Activated naive CD4-positive, alpha-beta T cell treated with anti-CD3 and anti-CD28 coated beads, Interleukin-2, amount 10 ng/mL, durations not matched to agents 7 days and 5 days (primary cell): ENCODE measurements at regions not wholly inside any gene's neighbourhood (a gene's known extent, or its start where the extent isn't known, plus 50 kb on each side); places are given as distances from the start of the nearest gene placed in this dataset.

Source experiments
- CTCF ChIA-PET: fragments of 350-600 bp; sonication (Branson Sonifier 250); formaldehyde crosslinking; loops from one replicate; lab custom pipeline; 2021; ENCODE audit warnings: antibody characterized with exemption; lab: Charles Lee
- DNase-seq: peaks from one replicate; pipeline ENCODE4 v3.0.0-alpha.2; 2020
- H3K27ac Mint-ChIP-seq: one replicate; pipeline ENCODE4 v1.8.0; 2021; ENCODE audit warnings: mild to moderate bottlenecking, moderate library complexity, mixed read lengths
- H3K27me3 Mint-ChIP-seq: one replicate; pipeline ENCODE4 v1.8.0; 2021; ENCODE audit warnings: mild to moderate bottlenecking, mixed read lengths
- H3K36me3 Mint-ChIP-seq: one replicate; pipeline ENCODE4 v1.8.0; 2021; ENCODE audit warnings: mixed read lengths
- H3K4me1 Mint-ChIP-seq: one replicate; pipeline ENCODE4 v1.8.0; 2021; ENCODE audit warnings: mixed read lengths
- H3K4me3 Mint-ChIP-seq: one replicate; pipeline ENCODE4 v1.8.0; 2021; ENCODE audit warnings: mild to moderate bottlenecking, moderate library complexity, mixed read lengths
- H3K9me3 Mint-ChIP-seq: one replicate; pipeline ENCODE4 v1.8.0; 2021; ENCODE audit warnings: mixed read lengths

GRCh38 chr5:81883371-81883770 lies 88.5 kb upstream of the ATG10 start:
- Mint-ChIP-seq H3K4me1 (no peaks in the 10 kb centered on the region), H3K36me3 (no peaks in the 10 kb centered on the region), H3K27me3 (peaks cover 10% of the 10 kb centered on the region), H3K27ac (no peak overlapping the region), H3K4me3 (no peak overlapping the region), H3K9me3 (no peaks in the 10 kb centered on the region)
- CTCF ChIA-PET = no interaction called here
- DNase-seq = no peak

- Mint-ChIP-seq H3K36me3 (no peaks in the 10 kb centered on the region), H3K4me3 (no peak overlapping the region), H3K9me3 (no peaks in the 10 kb centered on the region), H3K27me3 (peaks cover 10% of the 10 kb centered on the region), H3K27ac (no peak overlapping the region), H3K4me1 (no peaks in the 10 kb centered on the region)
- CTCF ChIA-PET = no interaction called here
- no peak for DNase-seq
Observed at GRCh38 chr5:81881595-81881994, 90.2 kb upstream of the ATG10 start.

- H3K4me1 Mint-ChIP-seq = no peaks in the 10 kb centered on the region
- H3K27ac Mint-ChIP-seq = no peak overlapping the region
- no peak for DNase-seq
- CTCF ChIA-PET = no interaction called here
- peaks cover 14% of the 10 kb centered on the region for H3K27me3 Mint-ChIP-seq
- no peak overlapping the region for H3K4me3 Mint-ChIP-seq
- H3K36me3 Mint-ChIP-seq = no peaks in the 10 kb centered on the region
- no peaks in the 10 kb centered on the region for H3K9me3 Mint-ChIP-seq
Observed at GRCh38 chr5:81879936-81880335, 91.9 kb upstream of the ATG10 start.

DNA sequence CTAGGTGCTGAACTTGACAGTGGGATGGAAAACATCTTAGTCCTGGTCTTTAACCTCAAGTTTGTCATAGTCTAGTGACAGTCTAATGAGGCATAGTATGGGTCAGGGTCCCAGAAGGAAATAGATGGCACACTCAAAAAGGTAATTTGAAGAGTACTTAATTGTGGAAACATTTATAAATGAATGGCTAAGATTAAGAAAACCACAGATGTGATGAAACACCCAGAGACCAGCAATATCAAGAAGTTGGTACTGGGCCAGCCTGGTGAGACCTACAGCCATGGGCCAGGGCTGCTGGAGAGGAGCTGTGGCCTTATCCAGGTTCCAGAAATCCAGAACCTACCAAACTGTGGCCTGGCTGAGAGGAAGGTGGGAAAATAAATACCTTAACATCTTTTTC lies 93.5 kb upstream of the ATG10 start:
- H3K4me1 Mint-ChIP-seq = no peaks in the 10 kb centered on the region
- CTCF ChIA-PET = interaction anchor here (0.8 kb wide), 1 partner anchor 347 kb away, joined by 3 read pairs; no protein-coding TSS in a partner anchor

GRCh38 chr5:81866994-81867393 lies 104.8 kb upstream of the ATG10 start:
- no peaks in the 10 kb centered on the region for H3K36me3 Mint-ChIP-seq
- no peaks in the 10 kb centered on the region for H3K4me1 Mint-ChIP-seq
- DNase-seq = no peak
- CTCF ChIA-PET = no interaction called here
- H3K27ac Mint-ChIP-seq = no peak overlapping the region
- H3K27me3 Mint-ChIP-seq = no peaks in the 10 kb centered on the region
- H3K9me3 Mint-ChIP-seq = no peaks in the 10 kb centered on the region
- H3K4me3 Mint-ChIP-seq = no peak overlapping the region

More for the DNA sequence above, 93.5 kb upstream of the ATG10 start:
- Mint-ChIP-seq H3K27me3 (peaks cover 15% of the 10 kb centered on the region), H3K27ac (no peak overlapping the region), H3K36me3 (no peaks in the 10 kb centered on the region), H3K4me3 (no peak overlapping the region), H3K9me3 (no peaks in the 10 kb centered on the region)
- no peak for DNase-seq

- DNase-seq = no peak
- CTCF ChIA-PET = no interaction called here
- peaks cover 3% of the 10 kb centered on the region for H3K4me1 Mint-ChIP-seq
- H3K36me3 Mint-ChIP-seq = no peaks in the 10 kb centered on the region
- no peaks in the 10 kb centered on the region for H3K9me3 Mint-ChIP-seq
- H3K27ac Mint-ChIP-seq = no peak overlapping the region
- no peak overlapping the region for H3K4me3 Mint-ChIP-seq
- peaks cover 9% of the 10 kb centered on the region for H3K27me3 Mint-ChIP-seq
Observed at GRCh38 chr5:81860778-81861177, 109.9 kb upstream of the SSBP2 start.

GRCh38 chr5:81859624-81860023 lies 108.7 kb upstream of the SSBP2 start:
- CTCF ChIA-PET = no interaction called here
- Mint-ChIP-seq H3K4me3 (no peak overlapping the region), H3K4me1 (peaks cover 7% of the 10 kb centered on the region), H3K9me3 (no peaks in the 10 kb centered on the region), H3K27me3 (peaks cover 9% of the 10 kb centered on the region), H3K27ac (no peak overlapping the region), H3K36me3 (no peaks in the 10 kb centered on the region)
- DNase-seq = no peak

DNA sequence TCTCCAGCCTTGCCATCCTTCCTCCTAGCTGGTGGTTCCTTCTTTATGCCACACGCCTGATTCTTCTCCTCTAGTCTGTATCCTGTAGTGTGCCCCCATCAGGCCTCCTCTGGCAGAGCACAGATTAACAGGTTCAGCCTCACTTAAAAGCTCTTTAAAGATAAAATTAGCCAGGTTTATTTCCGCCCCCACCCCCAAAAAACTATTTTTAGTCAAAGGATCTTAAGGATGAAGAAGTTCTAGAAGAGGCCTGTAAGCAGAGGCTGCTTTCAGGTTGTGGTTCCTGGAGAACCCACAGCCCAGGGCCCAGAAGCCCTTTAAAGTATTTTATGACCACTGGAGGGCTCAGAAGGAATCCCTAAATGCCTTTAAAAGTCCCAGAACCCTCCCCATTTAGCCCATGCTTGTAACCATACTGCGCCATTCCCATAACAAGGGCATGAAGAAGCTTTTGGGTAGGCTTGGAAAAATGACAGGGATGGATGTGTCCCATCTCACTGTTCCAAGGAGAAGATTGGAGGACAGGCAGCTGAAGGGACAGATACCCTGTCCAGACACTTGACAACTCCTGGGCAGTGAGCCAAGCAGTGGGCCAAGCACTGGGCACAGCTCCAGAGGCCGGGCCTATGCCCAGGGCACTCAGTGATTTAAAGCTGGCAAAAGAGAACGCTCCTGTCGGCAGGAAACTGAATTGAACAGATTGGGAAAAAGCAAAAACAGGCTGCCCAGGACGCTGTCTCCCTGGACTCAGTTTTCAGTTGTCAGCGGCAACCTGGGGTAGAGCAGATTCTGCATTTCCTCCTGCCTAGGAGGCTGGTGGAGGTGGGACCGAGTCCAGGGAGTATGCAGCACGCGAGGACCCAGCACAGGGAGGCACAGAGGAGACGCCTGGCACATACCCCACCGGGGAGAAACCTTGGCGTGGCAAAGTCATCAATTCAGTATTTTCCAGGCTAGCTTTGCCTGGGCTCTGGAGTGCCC lies 106.3 kb upstream of the SSBP2 start:
- H3K36me3 Mint-ChIP-seq = peaks cover 5% of the 10 kb centered on the region
- no peak overlapping the region for H3K4me3 Mint-ChIP-seq
- peak; percentile 24 for DNase-seq
- CTCF ChIA-PET = interaction anchor here (0.6 to 1.5 kb wide), 13 partner anchors 8 to 1673 kb away, joined by 3 to 6 read pairs (median 3); no protein-coding TSS in a partner anchor
- H3K4me1 Mint-ChIP-seq = peaks cover 24% of the 10 kb centered on the region
- H3K27me3 Mint-ChIP-seq = peaks cover 12% of the 10 kb centered on the region
- H3K27ac Mint-ChIP-seq = no peak overlapping the region
- H3K9me3 Mint-ChIP-seq = no peaks in the 10 kb centered on the region

GRCh38 chr5:81855591-81855990 lies 104.7 kb upstream of the SSBP2 start:
- H3K36me3 Mint-ChIP-seq = peaks cover 5% of the 10 kb centered on the region
- CTCF ChIA-PET = no interaction called here
- no peaks in the 10 kb centered on the region for H3K9me3 Mint-ChIP-seq
- no peak overlapping the region for H3K27ac Mint-ChIP-seq
- peaks cover 39% of the 10 kb centered on the region for H3K4me1 Mint-ChIP-seq
- H3K4me3 Mint-ChIP-seq = no peak overlapping the region
- peaks cover 12% of the 10 kb centered on the region for H3K27me3 Mint-ChIP-seq
- DNase-seq = no peak

DNA sequence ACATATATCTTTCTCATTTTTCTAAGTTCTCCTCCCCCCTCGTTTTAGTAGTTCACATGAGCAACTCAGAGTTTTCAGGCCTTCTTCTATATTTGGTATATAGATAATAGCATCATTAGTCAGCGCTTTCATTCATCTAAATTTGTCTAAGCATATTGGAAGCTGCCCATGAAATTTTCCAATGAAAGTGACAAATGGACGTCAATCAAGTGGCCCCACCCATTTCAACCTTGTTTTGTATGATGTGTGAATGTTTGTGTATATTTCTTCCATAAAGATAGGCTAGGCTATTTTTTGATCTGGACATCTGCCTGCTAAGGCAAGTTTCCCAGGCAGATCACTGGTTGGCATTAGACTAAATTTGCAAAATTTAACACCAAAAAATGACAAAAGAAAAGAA lies 104.0 kb upstream of the SSBP2 start:
- Mint-ChIP-seq H3K27ac (no peak overlapping the region), H3K4me3 (no peak overlapping the region), H3K4me1 (peaks cover 46% of the 10 kb centered on the region), H3K36me3 (peaks cover 7% of the 10 kb centered on the region), H3K9me3 (no peaks in the 10 kb centered on the region), H3K27me3 (peaks cover 12% of the 10 kb centered on the region)
- DNase-seq = no peak
- CTCF ChIA-PET = no interaction called here

- CTCF ChIA-PET = no interaction called here
- peaks cover 7% of the 10 kb centered on the region for H3K36me3 Mint-ChIP-seq
- peaks cover 12% of the 10 kb centered on the region for H3K27me3 Mint-ChIP-seq
- H3K9me3 Mint-ChIP-seq = no peaks in the 10 kb centered on the region
- H3K4me1 Mint-ChIP-seq = peaks cover 50% of the 10 kb centered on the region
- H3K27ac Mint-ChIP-seq = no peak overlapping the region
- H3K4me3 Mint-ChIP-seq = no peak overlapping the region
- DNase-seq = no peak
Observed at GRCh38 chr5:81854485-81854884, 103.6 kb upstream of the SSBP2 start.

DNA sequence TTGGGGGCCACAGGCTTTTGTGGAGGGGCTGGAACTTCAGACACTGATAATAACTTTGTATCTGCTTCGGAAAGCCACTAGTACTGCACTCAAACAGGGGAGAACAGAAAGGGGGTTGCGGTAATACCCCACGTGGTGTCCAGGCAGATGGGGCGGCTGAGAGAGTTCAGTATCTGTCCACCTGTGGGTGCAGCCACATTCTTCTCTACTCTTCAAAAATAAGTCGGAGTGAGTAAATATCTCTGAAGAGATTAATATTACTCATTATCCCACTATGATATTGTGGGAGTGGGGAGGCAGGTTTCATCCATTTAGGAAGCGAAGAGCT lies 102.1 kb upstream of the SSBP2 start:
- peak overlapping the region; percentile 98 for H3K27ac Mint-ChIP-seq
- H3K9me3 Mint-ChIP-seq = no peaks in the 10 kb centered on the region
- H3K36me3 Mint-ChIP-seq = peaks cover 7% of the 10 kb centered on the region
- H3K4me3 Mint-ChIP-seq = peak overlapping the region; percentile 94
- no peak for DNase-seq
- peaks cover 50% of the 10 kb centered on the region for H3K4me1 Mint-ChIP-seq
- CTCF ChIA-PET = interaction anchor here (0.8 kb wide), 1 partner anchor 67 kb away, joined by 3 read pairs; no protein-coding TSS in a partner anchor
- H3K27me3 Mint-ChIP-seq = peaks cover 12% of the 10 kb centered on the region

DNA sequence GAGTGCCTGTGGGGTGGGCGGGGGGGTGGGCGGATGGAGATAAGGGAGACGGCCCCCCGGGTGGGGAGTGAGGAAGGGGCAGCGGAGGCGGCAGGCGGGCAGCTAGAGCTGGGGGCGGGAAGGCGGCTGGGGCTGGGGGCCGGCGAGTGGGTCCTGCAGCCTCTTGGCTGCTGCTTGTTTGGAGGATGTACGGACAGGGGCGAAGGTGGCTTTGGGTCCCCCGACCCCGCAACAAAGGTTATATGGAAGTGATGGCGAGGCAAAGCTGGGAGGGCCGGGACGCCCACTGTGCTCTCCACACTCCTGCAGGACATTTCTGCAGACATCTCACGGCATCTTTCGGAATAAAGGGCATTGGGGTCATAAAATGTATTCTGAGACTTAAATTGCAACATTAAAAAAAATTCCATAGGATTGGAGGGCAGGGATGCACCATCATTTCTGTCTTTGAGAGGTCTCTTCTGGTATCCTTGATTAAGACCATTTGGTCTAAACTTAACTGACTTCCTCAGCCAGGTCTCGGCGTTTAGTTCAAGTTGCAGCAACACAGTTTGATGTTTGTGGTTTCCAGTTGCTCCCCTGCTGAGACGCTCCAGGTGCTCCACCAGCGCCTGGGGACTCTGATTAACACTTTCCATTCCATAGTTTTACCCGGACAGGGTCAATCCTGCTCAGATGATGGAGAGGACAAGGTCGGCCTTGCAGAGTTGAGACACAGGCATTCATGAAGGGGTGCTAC lies 101.6 kb upstream of the SSBP2 start:
- H3K4me3 Mint-ChIP-seq = peak overlapping the region; percentile 94
- H3K9me3 Mint-ChIP-seq = no peaks in the 10 kb centered on the region
- peaks cover 50% of the 10 kb centered on the region for H3K4me1 Mint-ChIP-seq
- peaks cover 7% of the 10 kb centered on the region for H3K36me3 Mint-ChIP-seq
- H3K27ac Mint-ChIP-seq = peak overlapping the region; percentile 98
- CTCF ChIA-PET = interaction anchor here (0.8 to 3.0 kb wide), 4 partner anchors 14 to 313 kb away, joined by 3 to 23 read pairs (median 12); partner anchors contain the start of gene SSBP2
- peak; percentile 40 for DNase-seq
- H3K27me3 Mint-ChIP-seq = peaks cover 11% of the 10 kb centered on the region

DNA sequence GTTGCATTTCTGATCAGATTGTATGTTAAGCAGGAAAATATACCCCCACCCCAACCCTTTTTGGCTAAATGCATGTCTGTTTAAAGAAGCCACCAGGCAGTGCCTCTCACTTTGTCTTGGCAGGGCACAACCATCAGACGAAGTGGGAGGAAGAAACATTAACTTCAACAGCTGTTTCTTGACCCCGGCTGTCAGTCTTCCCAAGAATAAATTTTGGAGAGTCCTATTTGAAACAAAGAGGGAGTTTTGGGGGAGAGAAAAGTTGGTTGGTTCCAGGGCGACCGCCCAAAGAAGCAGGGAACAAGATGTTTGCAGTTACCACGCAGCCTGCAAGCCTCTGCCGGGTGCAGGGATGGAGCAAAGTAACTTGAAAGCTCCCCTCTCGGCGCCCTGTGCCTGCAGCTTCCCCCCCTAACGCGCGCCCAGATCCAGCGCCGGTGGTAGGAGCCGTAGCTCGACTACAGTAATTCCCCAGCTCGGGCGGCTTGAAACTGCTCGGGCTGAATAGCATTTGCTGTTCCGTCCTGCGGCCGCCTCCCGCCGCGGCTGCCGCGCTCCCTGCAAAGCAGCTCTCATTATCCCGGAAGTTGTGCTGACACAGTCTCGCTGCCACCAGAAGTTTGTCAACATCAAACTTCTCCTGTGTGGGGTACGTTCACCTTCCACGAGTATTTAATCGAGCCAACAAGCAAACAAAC lies 100.7 kb upstream of the SSBP2 start:
- Mint-ChIP-seq H3K36me3 (peaks cover 7% of the 10 kb centered on the region), H3K9me3 (no peaks in the 10 kb centered on the region), H3K27ac (peak overlapping the region; percentile 98), H3K4me1 (peaks cover 47% of the 10 kb centered on the region), H3K4me3 (peak overlapping the region; percentile 94), H3K27me3 (peaks cover 4% of the 10 kb centered on the region)
- CTCF ChIA-PET = interaction anchor here (0.7 to 3.0 kb wide), 7 partner anchors 13 to 397 kb away, joined by 3 to 23 read pairs (median 4); partner anchors contain the start of gene SSBP2
- DNase-seq = peak; percentile 94
